H9 (cell line): ENCODE measurements at regions not wholly inside any gene's neighbourhood (a gene's known extent, or its start where the extent isn't known, plus 50 kb on each side); places are given as distances from the start of the nearest gene placed in this dataset.

ENCODE experiments used
- DNase-seq: peaks from one replicate; pipeline ENCODE4 v3.0.0-alpha.2; 2017
- H2AFZ ChIP-seq: one replicate; pipeline ENCODE4 v1.6.1; 2013; ENCODE audit warnings: mild to moderate bottlenecking, low read length, control low read depth, moderate library complexity
- H2AK5ac ChIP-seq: 2 replicates; pipeline ENCODE4 v1.6.1; 2013; ENCODE audit warnings: low read length, control low read depth, mixed read lengths; ENCODE audit not compliant: insufficient read length
- H2BK120ac ChIP-seq: one replicate; pipeline ENCODE4 v1.6.1; 2013; ENCODE audit warnings: low read depth, mild to moderate bottlenecking, low read length, control low read depth, inconsistent platforms; ENCODE audit not compliant: poor library complexity, severe bottlenecking
- H2BK12ac ChIP-seq: 2 replicates; pipeline ENCODE4 v1.6.1; 2013; ENCODE audit warnings: low read length, control low read depth, mixed read lengths, low read depth; ENCODE audit not compliant: insufficient read length
- H2BK15ac ChIP-seq: 2 replicates; pipeline ENCODE4 v1.6.1; 2013; ENCODE audit warnings: low read depth, low read length, control low read depth
- H2BK20ac ChIP-seq: one replicate; pipeline ENCODE4 v1.6.1; 2013; ENCODE audit warnings: low read depth, mild to moderate bottlenecking, low read length, control low read depth, inconsistent platforms; ENCODE audit not compliant: poor library complexity, severe bottlenecking
- H2BK5ac ChIP-seq: 2 replicates; pipeline ENCODE4 v1.6.1; 2013; ENCODE audit warnings: low read length, control low read depth, mixed read lengths; ENCODE audit not compliant: insufficient read length
- H3K14ac ChIP-seq: 2 replicates; pipeline ENCODE4 v1.6.1; 2013; ENCODE audit warnings: low read length, control low read depth; ENCODE audit not compliant: insufficient read depth
- H3K18ac ChIP-seq: 2 replicates; pipeline ENCODE4 v1.6.1; 2013; ENCODE audit warnings: low read depth, mild to moderate bottlenecking, mixed read lengths, low read length, control low read depth; ENCODE audit not compliant: insufficient read length
- H3K23ac ChIP-seq: 2 replicates; pipeline ENCODE4 v1.6.1; 2013; ENCODE audit warnings: low read length, control low read depth, mixed read lengths, low read depth; ENCODE audit not compliant: insufficient read length
- H3K23me2 ChIP-seq: 2 replicates; pipeline ENCODE4 v1.6.1; 2013; ENCODE audit warnings: low read depth, mild to moderate bottlenecking, mixed read lengths, low read length, control low read depth; ENCODE audit not compliant: insufficient read length, poor library complexity, severe bottlenecking
- H3K27ac ChIP-seq: 2 replicates; pipeline ENCODE4 v1.5.1; 2013; ENCODE audit warnings: low read length, control low read depth, mixed read lengths, low read depth; ENCODE audit not compliant: insufficient read length
- H3K27me3 ChIP-seq: 2 replicates; pipeline ENCODE4 v1.6.1; 2013; ENCODE audit warnings: low read length, control low read depth, inconsistent platforms; ENCODE audit not compliant: insufficient read depth
- H3K4ac ChIP-seq: 2 replicates; pipeline ENCODE4 v1.6.1; 2013; ENCODE audit warnings: low read depth, mild to moderate bottlenecking, control low read depth, inconsistent platforms, low read length, moderate library complexity
- H3K4me1 ChIP-seq: 2 replicates; pipeline ENCODE4 v1.6.1; 2013; ENCODE audit warnings: low read length, control low read depth, inconsistent platforms; ENCODE audit not compliant: insufficient read depth
- H3K4me2 ChIP-seq: 2 replicates; pipeline ENCODE4 v1.6.1; 2013; ENCODE audit warnings: low read length, control low read depth, mixed read lengths; ENCODE audit not compliant: insufficient read length, insufficient read depth
- H3K56ac ChIP-seq: 2 replicates; pipeline ENCODE4 v1.6.1; 2013; ENCODE audit warnings: low read depth, mild to moderate bottlenecking, mixed read lengths, low read length, control low read depth; ENCODE audit not compliant: insufficient read length
- H3K79me1 ChIP-seq: 2 replicates; pipeline ENCODE4 v1.6.1; 2013; ENCODE audit warnings: low read depth, mild to moderate bottlenecking, moderate library complexity, low read length, control low read depth, inconsistent platforms; ENCODE audit not compliant: insufficient read depth, poor library complexity, severe bottlenecking
- H3K79me2 ChIP-seq: 2 replicates; pipeline ENCODE4 v1.6.1; 2013; ENCODE audit warnings: low read length, control low read depth, inconsistent platforms; ENCODE audit not compliant: insufficient read depth
- H3K9ac ChIP-seq: 2 replicates; pipeline ENCODE4 v1.6.1; 2013; ENCODE audit warnings: low read length, control low read depth, mixed read lengths; ENCODE audit not compliant: insufficient read length; ENCODE audit errors: extremely low read depth
- H3K9me3 ChIP-seq: one replicate; pipeline ENCODE4 v1.6.1; 2013; ENCODE audit warnings: low read depth, low read length, inconsistent platforms; ENCODE audit not compliant: control insufficient read depth
- H3T11ph ChIP-seq: one replicate; pipeline ENCODE4 v1.6.1; 2013; ENCODE audit warnings: mild to moderate bottlenecking, low read length, control low read depth, inconsistent platforms
- H4K20me1 ChIP-seq: one replicate; pipeline ENCODE4 v1.6.1; 2013; ENCODE audit not compliant: control insufficient read depth, insufficient read length, insufficient read depth
- H4K5ac ChIP-seq: 2 replicates; pipeline ENCODE4 v1.6.1; 2013; ENCODE audit warnings: low read depth, mild to moderate bottlenecking, mixed read lengths, low read length, control low read depth; ENCODE audit not compliant: insufficient read length
- H4K8ac ChIP-seq: replicated peaks from 2 replicates; pipeline ENCODE4 v1.6.1; 2013; ENCODE audit warnings: low read length, control low read depth, mixed read lengths, low read depth; ENCODE audit not compliant: insufficient read length
- H4K91ac ChIP-seq: 2 replicates; pipeline ENCODE4 v1.6.1; 2013; ENCODE audit warnings: low read depth, mild to moderate bottlenecking, moderate library complexity, mixed read lengths, low read length, control low read depth; ENCODE audit not compliant: insufficient read length
- H3K27ac Mint-ChIP-seq, 3 experiments: 2 replicates in 2 of 3; 3 replicates in 1 of 3; pipeline ENCODE4 v1.8.0; 2020 to 2021; ENCODE audit warnings: mixed read lengths in 3 of 3, mild to moderate bottlenecking in 1 of 3, moderate library complexity in 1 of 3
- H3K27me3 Mint-ChIP-seq: 2 replicates; pipeline ENCODE4 v1.8.0; 2021; ENCODE audit warnings: low read depth, mild to moderate bottlenecking, moderate library complexity, mixed read lengths
- H3K36me3 Mint-ChIP-seq, 3 experiments: 2 replicates in 2 of 3; 3 replicates in 1 of 3; pipeline ENCODE4 v1.8.0; 2020 to 2021; ENCODE audit warnings: low read depth in 3 of 3, mixed read lengths in 3 of 3; ENCODE audit not compliant: insufficient read depth in 1 of 3
- H3K4me1 Mint-ChIP-seq, 2 experiments: 2 replicates each; pipeline ENCODE4 v1.8.0; 2020; ENCODE audit warnings: mixed read lengths in 2 of 2
- H3K4me3 Mint-ChIP-seq, 2 experiments: 2 replicates in 1 of 2; 3 replicates in 1 of 2; pipeline ENCODE4 v1.8.0; 2020 to 2021; ENCODE audit warnings: mild to moderate bottlenecking in 2 of 2, mixed read lengths in 2 of 2, moderate library complexity in 1 of 2
- H3K9me3 Mint-ChIP-seq, 2 experiments: 2 replicates in 1 of 2; 3 replicates in 1 of 2; pipeline ENCODE4 v1.8.0; 2020; ENCODE audit warnings: mild to moderate bottlenecking in 2 of 2, mixed read lengths in 2 of 2, moderate library complexity in 1 of 2
- CTCF ChIP-seq: fragments of 200-600 bp; sonication (generic); conservative IDR thresholded peaks from 3 replicates; pipeline ENCODE4 v1.8.0; 2021; ENCODE audit warnings: antibody characterized with exemption, mild to moderate bottlenecking
- WGBS: extraction: QIAGEN DNeasy Blood & Tissue Kit; methylation state at CpG from one replicate; pipeline ENCODE4 v1.1.7; 2013; ENCODE audit warnings: missing lambda C conversion rate, low lambda C conversion rate, mixed read lengths; ENCODE audit not compliant: insufficient read length; ENCODE audit errors: extremely low coverage; 5-methylcytosine and 5-hydroxymethylcytosine counted together

DNA sequence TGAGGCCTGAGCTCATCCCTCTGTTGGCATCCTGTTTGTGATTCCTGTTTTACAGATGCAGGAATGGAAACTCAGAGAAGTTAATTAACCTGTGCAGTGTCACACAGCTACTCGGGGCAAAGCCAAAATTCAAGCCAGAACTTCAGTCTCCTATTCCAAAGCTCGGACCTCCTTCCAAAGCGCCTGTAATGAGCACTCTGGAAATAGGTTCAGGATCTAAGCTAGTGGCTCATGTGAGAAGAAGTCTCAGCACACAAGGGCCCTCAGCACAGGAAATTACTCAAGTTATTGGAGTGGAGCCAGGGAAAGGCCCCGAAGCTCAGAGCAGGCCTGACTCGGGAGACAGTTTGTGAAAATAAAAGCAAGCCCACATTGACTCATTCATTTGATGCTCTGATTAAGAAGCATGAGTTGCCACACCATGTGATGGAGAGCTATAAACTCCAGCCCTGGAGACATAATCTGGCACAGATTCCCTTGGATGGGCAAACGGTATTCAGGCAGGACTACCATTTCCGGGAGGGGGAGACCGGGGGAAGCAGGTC lies 50.6 kb upstream of the LYST start:
- Histone ChIP-seq H3K27me3 (no peaks in the 10 kb centered on the region), H3T11ph (no peak overlapping the region), H2BK12ac (no peak overlapping the region), H3K27ac (no peak overlapping the region), H3K23ac (no peak overlapping the region), H3K14ac (no peak overlapping the region), H3K79me2 (no peaks in the 10 kb centered on the region), H3K79me1 (no peaks in the 10 kb centered on the region), H3K9ac (no peak overlapping the region), H2BK20ac (no peak overlapping the region), H3K4me2 (no peak overlapping the region), H3K4ac (no peak overlapping the region), H4K8ac (no peak overlapping the region), H3K18ac (no peak overlapping the region), H2AFZ (no peak overlapping the region), H4K5ac (no peak overlapping the region), H2BK5ac (no peak overlapping the region), H3K4me1 (peaks cover 2% of the 10 kb centered on the region; the same call in 1 of the 2 replicates), H4K91ac (no peak overlapping the region), H2AK5ac (no peak overlapping the region), H2BK15ac (no peak overlapping the region), H4K20me1 (no peaks in the 10 kb centered on the region), H2BK120ac (no peak overlapping the region), H3K9me3 (no peaks in the 10 kb centered on the region), H3K56ac (no peak overlapping the region), H3K23me2 (no peaks in the 10 kb centered on the region)
- DNase-seq: no peak
- Mint-ChIP-seq H3K4me3 (no peak overlapping the region), H3K27ac (no peak overlapping the region), H3K27me3 (peaks cover 53% of the 10 kb centered on the region), H3K9me3 (no peaks in the 10 kb centered on the region), H3K4me1 (peaks cover 22 to 30% of the 10 kb centered on the region in 2 experiments), H3K36me3 (no peaks in the 10 kb centered on the region; a peak in 1 of 7 replicates)
- WGBS: no CpG with 5 or more reads among the region's 8 CpGs
- TF ChIP-seq CTCF: no peak
